Left lung (tissue), 4 donors: ENCODE measurements at regions not wholly inside any gene's neighbourhood (a gene's known extent, or its start where the extent isn't known, plus 50 kb on each side); places are given as distances from the start of the nearest gene placed in this dataset.

Source experiments
- ATAC-seq: fragments of 200-7000 bp; cut with Tn5 transposase; one replicate; pipeline ENCODE4 v1.9.1; 2020; ENCODE audit warnings: moderate library complexity
- DNase-seq, 4 donors: peaks; one replicate each; pipeline ENCODE4 v3.0.0-alpha.2; 2013 to 2020
- H3K27ac ChIP-seq, 2 donors: fragments of 200-600 bp; sonication (generic) in 1 of 2; one replicate each; pipeline versions ENCODE4 v1.5.0 to v1.8.0; 2020 to 2021
- H3K27me3 ChIP-seq, 2 donors: fragments of 200-600 bp; sonication (generic) in 1 of 2; one replicate each; pipeline versions ENCODE4 v1.5.0 to v1.8.0; 2020 to 2021
- H3K36me3 ChIP-seq, 2 donors: fragments of 200-600 bp; sonication (generic) in 1 of 2; one replicate each; pipeline versions ENCODE4 v1.5.0 to v1.8.0; 2020 to 2021
- H3K4me1 ChIP-seq, 2 donors: fragments of 200-600 bp; one replicate each; pipeline ENCODE4 v1.8.0; 2021
- H3K4me3 ChIP-seq, 2 donors: fragments of 200-600 bp; sonication (generic) in 1 of 2; one replicate each; pipeline versions ENCODE4 v1.5.0 to v1.8.0; 2020 to 2021; ENCODE audit warnings: mild to moderate bottlenecking in 1 of 2
- H3K9me3 ChIP-seq, 2 donors: fragments of 200-600 bp; sonication (generic) in 1 of 2; one replicate each; pipeline versions ENCODE4 v1.5.0 to v1.8.0; 2020 to 2021
- CTCF ChIP-seq, 2 donors: fragments of 200-600 bp; sonication (generic) in 1 of 2; IDR thresholded peaks; one replicate each; pipeline versions ENCODE4 v1.5.0 to v1.8.0; 2021; ENCODE audit warnings: antibody characterized with exemption in 2 of 2
- intact Hi-C, 2 donors: fragments of 100-400 bp; cut with DNase I; formaldehyde crosslinking; loops; one replicate each; pipeline versions ENCODE4 v1.11.2 to v1.14.2; 2022
- donor health status: DM: no; HTN: yes; CAD: no.
- donor health status: DM: no; HTN: no; CAD: no.

GRCh38 chr17:14637260-14637659 lies 336.4 kb downstream of the HS3ST3B1 start:
- intact Hi-C loops: no loop called here
- H3K4me1 ChIP-seq: no peaks in the 10 kb centered on the region
- no peaks in the 10 kb centered on the region for H3K36me3 ChIP-seq
- H3K27ac ChIP-seq: no peak overlapping the region
- DNase-seq: no peak
- no peak for ATAC-seq
- H3K27me3 ChIP-seq: no peaks in the 10 kb centered on the region
- no peaks in the 10 kb centered on the region for H3K9me3 ChIP-seq
- no peak overlapping the region for H3K4me3 ChIP-seq
- no peak for TF ChIP-seq CTCF (IDR thresholded peaks at IDR 0.05)

- Histone ChIP-seq H3K36me3 (no peaks in the 10 kb centered on the region), H3K4me1 (no peaks in the 10 kb centered on the region), H3K27me3 (no peaks in the 10 kb centered on the region), H3K4me3 (no peak overlapping the region), H3K9me3 (no peaks in the 10 kb centered on the region), H3K27ac (no peak overlapping the region)
- no peak for TF ChIP-seq CTCF (IDR thresholded peaks at IDR 0.05)
- intact Hi-C loops: no loop called here
- DNase-seq (no peak), ATAC-seq (no peak)
Measured at GRCh38 chr17:14630621-14631020, 329.7 kb downstream of the HS3ST3B1 start.

- no peaks in the 10 kb centered on the region for H3K36me3 ChIP-seq
- DNase-seq (peak in 1 of 4 donors; percentile 7), ATAC-seq (peak; percentile 80)
- TF ChIP-seq CTCF (IDR thresholded peaks at IDR 0.05): no peak
- intact Hi-C loops: no loop called here
- no peaks in the 10 kb centered on the region for H3K9me3 ChIP-seq
- no peak overlapping the region for H3K4me3 ChIP-seq
- no peaks in the 10 kb centered on the region for H3K27me3 ChIP-seq
- no peak overlapping the region for H3K27ac ChIP-seq
- H3K4me1 ChIP-seq: no peaks in the 10 kb centered on the region
Measured at GRCh38 chr17:14630046-14630445, 329.2 kb downstream of the HS3ST3B1 start.

GRCh38 chr17:14622615-14623101 lies 321.8 kb downstream of the HS3ST3B1 start:
- no peaks in the 10 kb centered on the region for H3K9me3 ChIP-seq
- TF ChIP-seq CTCF (IDR thresholded peaks at IDR 0.05): no peak
- ATAC-seq: no peak
- intact Hi-C loops: no loop called here
- H3K27me3 ChIP-seq: peaks cover 0 to 7% of the 10 kb centered on the region in 2 donors
- H3K4me1 ChIP-seq: no peaks in the 10 kb centered on the region
- H3K27ac ChIP-seq: no peak overlapping the region
- no peak overlapping the region for H3K4me3 ChIP-seq
- no peak for DNase-seq
- H3K36me3 ChIP-seq: no peaks in the 10 kb centered on the region

- Histone ChIP-seq H3K36me3 (no peaks in the 10 kb centered on the region), H3K4me3 (no peak overlapping the region), H3K4me1 (no peaks in the 10 kb centered on the region), H3K9me3 (no peaks in the 10 kb centered on the region), H3K27me3 (peaks cover 0 to 7% of the 10 kb centered on the region in 2 donors), H3K27ac (no peak overlapping the region)
- ATAC-seq (no peak), DNase-seq (no peak)
- intact Hi-C loops: no loop called here
- no peak for TF ChIP-seq CTCF (IDR thresholded peaks at IDR 0.05)
Measured at GRCh38 chr17:14621826-14622614, 321.1 kb downstream of the HS3ST3B1 start.
